Fibroblast of the conjunctiva (primary cell): ENCODE measurements at regions not wholly inside any gene's neighbourhood (a gene's known extent, or its start where the extent isn't known, plus 50 kb on each side); places are given as distances from the start of the nearest gene placed in this dataset.
"Not testable (repeated sequence)": the region's sequence is repeated elsewhere in the genome, so short reads cannot be mapped to it uniquely, and the experiment has no call there.

Experiments used
- DNase-seq: peaks from one replicate; pipeline ENCODE4 v3.0.0-alpha.2; 2010; ENCODE audit warnings: low read depth

- no peak for DNase-seq
Observed at GRCh38 chr9:25453875-25454274, 224.4 kb downstream of the TUSC1 start.

- DNase-seq, result no peak
Observed at GRCh38 chr9:25449503-25449902, 228.7 kb downstream of the TUSC1 start.

- not testable (repeated sequence) for DNase-seq
Observed at GRCh38 chr9:25445721-25446120, 232.5 kb downstream of the TUSC1 start.

GRCh38 chr9:25442526-25442925 lies 235.7 kb downstream of the TUSC1 start:
- DNase-seq, result no peak

- no peak for DNase-seq
Observed at GRCh38 chr9:25427898-25428297, 250.3 kb downstream of the TUSC1 start.

GRCh38 chr9:25427290-25427689 lies 251.0 kb downstream of the TUSC1 start:
- DNase-seq, result no peak

- no peak for DNase-seq
Observed at GRCh38 chr9:25421560-25421959, 256.7 kb downstream of the TUSC1 start.

GRCh38 chr9:25418974-25419373 lies 259.3 kb downstream of the TUSC1 start:
- no peak for DNase-seq

GRCh38 chr9:25415718-25416117 lies 262.5 kb downstream of the TUSC1 start:
- no peak for DNase-seq

GRCh38 chr9:25412646-25413045 lies 265.6 kb downstream of the TUSC1 start:
- DNase-seq, result no peak

GRCh38 chr9:25397746-25398145 lies 280.5 kb downstream of the TUSC1 start:
- DNase-seq, result no peak

GRCh38 chr9:25396828-25397227 lies 281.4 kb downstream of the TUSC1 start:
- no peak for DNase-seq

- no peak for DNase-seq
Observed at GRCh38 chr9:25381141-25381540, 297.1 kb downstream of the TUSC1 start.

- no peak for DNase-seq
Observed at GRCh38 chr9:25377039-25377438, 301.2 kb downstream of the TUSC1 start.

GRCh38 chr9:25374281-25374680 lies 304.0 kb downstream of the TUSC1 start:
- no peak for DNase-seq

- no peak for DNase-seq
Observed at GRCh38 chr9:25366906-25367305, 311.3 kb downstream of the TUSC1 start.

GRCh38 chr9:25353783-25354182 lies 324.5 kb downstream of the TUSC1 start:
- DNase-seq, result no peak

GRCh38 chr9:25350011-25350410 lies 328.2 kb downstream of the TUSC1 start:
- DNase-seq, result no peak

GRCh38 chr9:25322142-25322541 lies 356.1 kb downstream of the TUSC1 start:
- no peak for DNase-seq

- no peak for DNase-seq
Observed at GRCh38 chr9:25310961-25311360, 367.3 kb downstream of the TUSC1 start.

GRCh38 chr9:25308549-25308948 lies 369.7 kb downstream of the TUSC1 start:
- DNase-seq, result no peak

- DNase-seq, result no peak
Observed at GRCh38 chr9:25302601-25303000, 375.6 kb downstream of the TUSC1 start.

- not testable (repeated sequence) for DNase-seq
Observed at GRCh38 chr9:25288195-25288594, 390.0 kb downstream of the TUSC1 start.

GRCh38 chr9:25284365-25284764 lies 393.9 kb downstream of the TUSC1 start:
- no peak for DNase-seq

GRCh38 chr9:25282946-25283345 lies 395.3 kb downstream of the TUSC1 start:
- no peak for DNase-seq
